H1 (cell line): ENCODE measurements at regions not wholly inside any gene's neighbourhood (a gene's known extent, or its start where the extent isn't known, plus 50 kb on each side); places are given as distances from the start of the nearest gene placed in this dataset.

Experiments used
- CTCF ChIA-PET: fragments of 300-600 bp; sonication (Branson Sonifier 250); formaldehyde crosslinking; loops from one replicate; lab custom pipeline; 2021; ENCODE audit not compliant: partially characterized antibody; lab: Charles Lee
- POLR2A ChIA-PET: fragments of 300-600 bp; sonication (Branson Sonifier 250); formaldehyde crosslinking; loops from one replicate; lab custom pipeline; 2021; ENCODE audit warnings: inconsistent platforms; ENCODE audit not compliant: partially characterized antibody; lab: Charles Lee
- DNase-seq, 2 experiments: peaks; one replicate each; pipeline versions ENCODE4 v3.0.0 to v3.0.0-alpha.2; 2010 to 2022; ENCODE audit warnings: low spot score in 2 of 2, low read depth in 1 of 2, mixed read lengths in 1 of 2
- FAIRE-seq: peaks from 2 replicates; lab custom pipeline; 2011; peaks lifted over from hg19 to GRCh38; lab: Jason Lieb, UNC
- H2AFZ ChIP-seq: 2 replicates; pipeline ENCODE4 v1.8.1; 2012; ENCODE audit warnings: low read length, inconsistent platforms
- H2AK5ac ChIP-seq: 2 replicates; pipeline ENCODE4 v1.6.1; 2013; ENCODE audit warnings: low read depth, low read length
- H2BK120ac ChIP-seq: replicated peaks from 2 replicates; pipeline ENCODE3; 2013; ENCODE audit warnings: low read depth, low read length, inconsistent platforms
- H2BK12ac ChIP-seq: 2 replicates; pipeline ENCODE4 v1.6.1; 2013; ENCODE audit warnings: low read depth, low read length
- H2BK15ac ChIP-seq: 2 replicates; pipeline ENCODE4 v1.6.1; 2013; ENCODE audit warnings: low read length
- H2BK20ac ChIP-seq: 2 replicates; pipeline ENCODE4 v1.6.1; 2013; ENCODE audit warnings: low read length
- H2BK5ac ChIP-seq: 2 replicates; pipeline ENCODE4 v1.6.1; 2013; ENCODE audit warnings: low read depth, low read length
- H3K14ac ChIP-seq: 2 replicates; pipeline ENCODE4 v1.6.1; 2013; ENCODE audit warnings: inconsistent platforms; ENCODE audit not compliant: insufficient read length
- H3K18ac ChIP-seq: 2 replicates; pipeline ENCODE4 v1.6.1; 2013; ENCODE audit warnings: low read length; ENCODE audit errors: extremely low read depth
- H3K23ac ChIP-seq: 2 replicates; pipeline ENCODE4 v1.6.1; 2013; ENCODE audit warnings: inconsistent platforms; ENCODE audit not compliant: insufficient read length
- H3K23me2 ChIP-seq: 2 replicates; pipeline ENCODE4 v1.6.1; 2013; ENCODE audit warnings: low read depth, low read length
- H3K27ac ChIP-seq: 2 replicates; pipeline ENCODE4 v1.6.1; 2011; ENCODE audit warnings: low read depth, low read length, inconsistent platforms
- H3K27me3 ChIP-seq, 4 experiments: replicated peaks in 1 of 4; 1 replicate in 1 of 4; 2 replicates in 3 of 4; pipeline versions ENCODE4 v1.6.1 to v1.8.1; 2011 to 2013; ENCODE audit warnings: low read length in 3 of 4, mild to moderate bottlenecking in 3 of 4, inconsistent platforms in 2 of 4, mixed read lengths in 2 of 4, moderate library complexity in 1 of 4; ENCODE audit not compliant: control insufficient read depth in 3 of 4, insufficient read depth in 3 of 4; ENCODE audit errors: extremely low read depth in 1 of 4
- H3K36me3 ChIP-seq, 4 experiments: 2 replicates each; pipeline versions ENCODE4 v1.6.1 to v1.8.1; 2011 to 2013; ENCODE audit warnings: mild to moderate bottlenecking in 4 of 4, low read length in 3 of 4, moderate library complexity in 2 of 4, control low read depth in 1 of 4, inconsistent platforms in 1 of 4; ENCODE audit not compliant: insufficient read depth in 4 of 4, control insufficient read depth in 2 of 4
- H3K4ac ChIP-seq: replicated peaks from 2 replicates; pipeline ENCODE3; 2013; ENCODE audit warnings: low read length, low read depth, mixed read lengths, inconsistent platforms; ENCODE audit not compliant: insufficient read length
- H3K4me1 ChIP-seq, 4 experiments: replicated peaks in 1 of 4; 1 replicate in 1 of 4; 2 replicates in 3 of 4; pipeline versions ENCODE4 v1.6.1 to v1.8.1; 2011 to 2013; ENCODE audit warnings: low read length in 3 of 4, inconsistent platforms in 2 of 4, mixed read lengths in 1 of 4; ENCODE audit not compliant: insufficient read depth in 4 of 4, control insufficient read depth in 3 of 4
- H3K4me2 ChIP-seq, 2 experiments: 2 replicates each; pipeline versions ENCODE4 v1.6.1 to v1.8.1; 2011 to 2013; ENCODE audit warnings: low read depth in 2 of 2, low read length in 2 of 2, control low read depth in 1 of 2, inconsistent platforms in 1 of 2, mild to moderate bottlenecking in 1 of 2; ENCODE audit not compliant: insufficient read depth in 1 of 2
- H3K4me3 ChIP-seq, 4 experiments: fragments of 200-600, 300-600 bp in 1 of 4; sonication (generic), shearing (Covaris generic), sonication (Bioruptor Twin) in 1 of 4; 2 replicates each; pipeline versions ENCODE4 v1.5.1 to v1.8.1; 2011 to 2016; ENCODE audit warnings: low read length in 4 of 4, low read depth in 3 of 4, control low read depth in 2 of 4, inconsistent platforms in 2 of 4, mild to moderate bottlenecking in 2 of 4, mixed read lengths in 1 of 4, moderate library complexity in 1 of 4; ENCODE audit not compliant: insufficient read depth in 2 of 4; ENCODE audit errors: extremely low read depth in 1 of 4
- H3K56ac ChIP-seq: replicated peaks from 2 replicates; pipeline ENCODE3; 2013; ENCODE audit warnings: low read depth, mild to moderate bottlenecking, mixed read lengths, low read length, inconsistent platforms; ENCODE audit not compliant: insufficient read length
- H3K79me1 ChIP-seq: 2 replicates; pipeline ENCODE4 v1.6.1; 2013; ENCODE audit warnings: low read depth, low read length, control low read depth
- H3K79me2 ChIP-seq, 2 experiments: 2 replicates each; pipeline versions ENCODE4 v1.6.1 to v1.8.1; 2012 to 2013; ENCODE audit warnings: low read length in 2 of 2, mild to moderate bottlenecking in 2 of 2, inconsistent platforms in 1 of 2; ENCODE audit not compliant: insufficient read depth in 2 of 2, control insufficient read depth in 1 of 2
- H3K9ac ChIP-seq, 4 experiments: replicated peaks in 1 of 4; 1 replicate in 1 of 4; 2 replicates in 3 of 4; pipeline versions ENCODE4 v1.6.1 to v1.8.1; 2011 to 2013; ENCODE audit warnings: low read depth in 3 of 4, low read length in 3 of 4, control low read depth in 2 of 4, mild to moderate bottlenecking in 2 of 4, moderate library complexity in 2 of 4, inconsistent platforms in 1 of 4; ENCODE audit errors: extremely low read depth in 1 of 4
- H3K9me3 ChIP-seq, 2 experiments: 2 replicates each; pipeline versions ENCODE4 v1.6.1 to v1.8.1; 2012 to 2013; ENCODE audit warnings: mild to moderate bottlenecking in 2 of 2, moderate library complexity in 2 of 2, control low read depth in 1 of 2, inconsistent platforms in 1 of 2, low read depth in 1 of 2, low read length in 1 of 2, mixed read lengths in 1 of 2; ENCODE audit not compliant: insufficient read depth in 2 of 2
- H4K20me1 ChIP-seq, 2 experiments: replicated peaks in 1 of 2; 2 replicates each; pipeline versions ENCODE3 to v1.8.1; 2011 to 2013; ENCODE audit warnings: inconsistent platforms in 2 of 2, low read length in 2 of 2, mild to moderate bottlenecking in 1 of 2; ENCODE audit not compliant: insufficient read depth in 2 of 2, control insufficient read depth in 1 of 2
- H4K5ac ChIP-seq: 2 replicates; pipeline ENCODE4 v1.6.1; 2013; ENCODE audit warnings: low read length, low read depth, mixed read lengths, inconsistent platforms; ENCODE audit not compliant: insufficient read length
- H4K8ac ChIP-seq: 2 replicates; pipeline ENCODE4 v1.8.0; 2013; ENCODE audit warnings: mild to moderate bottlenecking, moderate library complexity, low read length, inconsistent platforms; ENCODE audit not compliant: insufficient read depth; ENCODE audit errors: extremely low read depth
- H4K91ac ChIP-seq: replicated peaks from 2 replicates; pipeline ENCODE3; 2013; ENCODE audit warnings: low read length, mixed read lengths, inconsistent platforms; ENCODE audit not compliant: insufficient read length
- BRCA1 ChIP-seq: IDR thresholded peaks from 2 replicates; pipeline ENCODE4 v1.6.1; 2012; ENCODE audit warnings: low read depth, low read length, improper control_type of control experiment
- CBX8 ChIP-seq: fragments of 300-800, 300-1000 bp; sonication (generic); IDR thresholded peaks from 2 replicates; pipeline ENCODE4 v1.7.1; 2016; ENCODE audit warnings: low read depth, low read length, borderline replicate concordance
- CEBPB ChIP-seq: IDR thresholded peaks from 2 replicates; pipeline ENCODE4 v1.6.1; 2012; ENCODE audit warnings: low read depth, low read length
- RXRA ChIP-seq: IDR thresholded peaks from 2 replicates; pipeline ENCODE4 v1.6.1; 2011; ENCODE audit warnings: low read depth, mild to moderate bottlenecking, low read length, moderate library complexity; ENCODE audit not compliant: insufficient read depth
- SAP30 ChIP-seq: fragments of 300-600 bp; sonication (generic); IDR thresholded peaks from 2 replicates; pipeline ENCODE4 v1.7.1; 2012; ENCODE audit warnings: low read length, moderate library complexity, mild to moderate bottlenecking, inconsistent platforms; ENCODE audit not compliant: insufficient read depth, insufficient replicate concordance
- SP1 ChIP-seq: IDR thresholded peaks from 2 replicates; pipeline ENCODE4 v1.6.1; 2011; ENCODE audit warnings: low read depth, low read length
- TAF1 ChIP-seq: IDR thresholded peaks from 2 replicates; pipeline ENCODE4 v1.6.1; 2011; ENCODE audit warnings: mild to moderate bottlenecking, low read depth, low read length
- TEAD4 ChIP-seq: IDR thresholded peaks from 2 replicates; pipeline ENCODE4 v1.6.1; 2012; ENCODE audit warnings: low read depth, low read length, inconsistent platforms, mixed read lengths
- WGBS, 2 experiments: shearing (Covaris generic) in 1 of 2; methylation state at CpG; one replicate each; pipeline versions ENCODE4 v1.1.6 to v1.1.7; 2013 to 2015; ENCODE audit warnings: low lambda C conversion rate in 2 of 2, mixed read lengths in 2 of 2, inconsistent platforms in 1 of 2, low coverage in 1 of 2, missing lambda C conversion rate in 1 of 2; ENCODE audit not compliant: insufficient replicate concordance in 2 of 2, insufficient coverage in 1 of 2, insufficient read length in 1 of 2; ENCODE audit errors: extremely low coverage in 1 of 2, missing lambda C conversion rate in 1 of 2; 5-methylcytosine and 5-hydroxymethylcytosine counted together

DNA sequence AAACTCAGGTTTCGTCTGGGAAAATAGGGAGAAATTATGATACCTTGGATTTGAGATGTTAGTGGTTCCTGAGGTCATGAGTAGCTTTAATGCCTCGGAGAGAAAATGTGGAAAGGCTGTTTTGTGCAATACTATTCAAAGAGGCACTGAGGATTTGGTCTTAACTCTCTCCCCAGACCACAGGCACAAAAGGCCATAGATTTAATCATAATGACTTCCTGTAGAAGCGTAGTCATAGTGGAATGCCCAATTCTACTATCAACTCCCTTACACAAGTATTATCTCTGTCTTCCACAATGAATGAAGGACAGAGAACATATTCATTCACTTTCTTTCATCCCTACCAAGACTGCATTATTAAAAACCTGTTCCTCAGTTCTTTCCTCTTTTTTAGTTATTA lies 153.0 kb upstream of the FTMT start:
- no peak overlapping the region for H3K23ac ChIP-seq
- H3K36me3 ChIP-seq: no peaks in the 10 kb centered on the region
- H3K9ac ChIP-seq: no peak overlapping the region
- peaks cover 0 to 3% (median 2%) of the 10 kb centered on the region in 4 experiments; a peak in 2 of 7 replicates for H3K4me1 ChIP-seq
- ChIA-PET POLR2A (no interaction called here), CTCF (no interaction called here)
- no peaks in the 10 kb centered on the region for H3K79me1 ChIP-seq
- H2AK5ac ChIP-seq: no peak overlapping the region
- H4K20me1 ChIP-seq: no peaks in the 10 kb centered on the region
- no peaks in the 10 kb centered on the region for H3K23me2 ChIP-seq
- H3K4me3 ChIP-seq: no peak overlapping the region
- H3K79me2 ChIP-seq: no peaks in the 10 kb centered on the region
- H2BK5ac ChIP-seq: no peak overlapping the region
- no peak for FAIRE-seq
- no peak overlapping the region for H3K14ac ChIP-seq
- TF ChIP-seq TAF1: no peak
- TF ChIP-seq TEAD4: no peak
- no peak for TF ChIP-seq RXRA
- TF ChIP-seq SAP30: no peak
- no peak for TF ChIP-seq CBX8
- TF ChIP-seq SP1: no peak
- TF ChIP-seq BRCA1: no peak
- TF ChIP-seq CEBPB: no peak
- TF ChIP-seq, all 59 proteins: peak for 0
- no peak overlapping the region for H4K8ac ChIP-seq
- H2BK15ac ChIP-seq: no peak overlapping the region
- no peak overlapping the region for H2BK120ac ChIP-seq
- no peaks in the 10 kb centered on the region for H3K9me3 ChIP-seq
- 0 out of 2 replicates have a peak overlapping the region, but pooled peaks have one; percentile 9 for H2AFZ ChIP-seq
- H3K27me3 ChIP-seq: no peaks in the 10 kb centered on the region
- H3K18ac ChIP-seq: no peak overlapping the region
- no peak overlapping the region for H3K4ac ChIP-seq
- no peak for DNase-seq
- no peak overlapping the region for H2BK12ac ChIP-seq
- no peak overlapping the region for H3K27ac ChIP-seq
- 91% methylated on average over 3 of the region's 3 CpGs; no CpG with 5 or more reads in 1 of the 2 experiments for WGBS, 2 experiments
- H4K91ac ChIP-seq: no peak overlapping the region
- H2BK20ac ChIP-seq: no peak overlapping the region
- H3K56ac ChIP-seq: no peak overlapping the region
- H4K5ac ChIP-seq: no peak overlapping the region
- no peak overlapping the region for H3K4me2 ChIP-seq
